Gastrocnemius medialis (tissue), 4 donors: ENCODE measurements at regions not wholly inside any gene's neighbourhood (a gene's known extent, or its start where the extent isn't known, plus 50 kb on each side); places are given as distances from the start of the nearest gene placed in this dataset.
"Not testable (repeated sequence)": the region's sequence is repeated elsewhere in the genome, so short reads cannot be mapped to it uniquely, and the experiment has no call there.

Experiments
- CTCF ChIP-seq, 5 experiments: fragments of 450-650 bp in 3 of 5; fragments of 200-600 bp in 2 of 5; sonication (generic) in 2 of 5; IDR thresholded peaks in 4 of 5; conservative IDR thresholded peaks in 1 of 5; 1 replicate in 4 of 5; 2 replicates in 1 of 5; pipeline ENCODE4 v1.5.1; 2016 to 2019; ENCODE audit warnings: antibody characterized with exemption in 5 of 5, mild to moderate bottlenecking in 3 of 5, moderate library complexity in 3 of 5
- POLR2A ChIP-seq, 2 donors: fragments of 450-650 bp; IDR thresholded peaks; one replicate each; pipeline ENCODE4 v1.6.1; 2017; ENCODE audit warnings: antibody characterized with exemption in 2 of 2, mild to moderate bottlenecking in 2 of 2, moderate library complexity in 2 of 2

GRCh38 chr4:118576709-118577219 lies 108.4 kb upstream of the METTL14 start:
- not testable (repeated sequence) for TF ChIP-seq CTCF (IDR thresholded peaks at IDR 0.05 in 4 of 5, conservative IDR thresholded peaks at IDR 0.05 in 1 of 5); POLR2A (IDR thresholded peaks at IDR 0.05)
